WI38 (cell line): ENCODE measurements at regions not wholly inside any gene's neighbourhood (a gene's known extent, or its start where the extent isn't known, plus 50 kb on each side); places are given as distances from the start of the nearest gene placed in this dataset.
"Not testable (repeated sequence)": the region's sequence is repeated elsewhere in the genome, so short reads cannot be mapped to it uniquely, and the experiment has no call there.

Experiments
- H3K4me3 ChIP-seq: 2 replicates; pipeline ENCODE4 v1.5.1; 2011; ENCODE audit warnings: low read depth, mild to moderate bottlenecking, control low read depth, low read length
- TF ChIP-seq, protein P1 (sequence below): IDR thresholded peaks from 2 replicates; pipeline ENCODE4 v1.5.1; 2012; ENCODE audit warnings: low read depth, mild to moderate bottlenecking, control low read depth, low read length

GRCh38 chr18:6569813-6570212, 155.1 kb upstream of the L3MBTL4 start:
- TF ChIP-seq, protein P1, sequence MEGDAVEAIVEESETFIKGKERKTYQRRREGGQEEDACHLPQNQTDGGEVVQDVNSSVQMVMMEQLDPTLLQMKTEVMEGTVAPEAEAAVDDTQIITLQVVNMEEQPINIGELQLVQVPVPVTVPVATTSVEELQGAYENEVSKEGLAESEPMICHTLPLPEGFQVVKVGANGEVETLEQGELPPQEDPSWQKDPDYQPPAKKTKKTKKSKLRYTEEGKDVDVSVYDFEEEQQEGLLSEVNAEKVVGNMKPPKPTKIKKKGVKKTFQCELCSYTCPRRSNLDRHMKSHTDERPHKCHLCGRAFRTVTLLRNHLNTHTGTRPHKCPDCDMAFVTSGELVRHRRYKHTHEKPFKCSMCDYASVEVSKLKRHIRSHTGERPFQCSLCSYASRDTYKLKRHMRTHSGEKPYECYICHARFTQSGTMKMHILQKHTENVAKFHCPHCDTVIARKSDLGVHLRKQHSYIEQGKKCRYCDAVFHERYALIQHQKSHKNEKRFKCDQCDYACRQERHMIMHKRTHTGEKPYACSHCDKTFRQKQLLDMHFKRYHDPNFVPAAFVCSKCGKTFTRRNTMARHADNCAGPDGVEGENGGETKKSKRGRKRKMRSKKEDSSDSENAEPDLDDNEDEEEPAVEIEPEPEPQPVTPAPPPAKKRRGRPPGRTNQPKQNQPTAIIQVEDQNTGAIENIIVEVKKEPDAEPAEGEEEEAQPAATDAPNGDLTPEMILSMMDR = no peak
- no peak overlapping the region for H3K4me3 ChIP-seq

- TF ChIP-seq, protein P1 = no peak
- H3K4me3 ChIP-seq = no peak overlapping the region
Observed at GRCh38 chr18:6570581-6571238, 156.0 kb upstream of the L3MBTL4 start.

- TF ChIP-seq, protein P1 = no peak
- H3K4me3 ChIP-seq = no peak overlapping the region
Observed at GRCh38 chr18:6571239-6571602, 156.5 kb upstream of the L3MBTL4 start.

GRCh38 chr18:6572192-6572591, 157.3 kb upstream of the ARHGAP28 start:
- not testable (repeated sequence) for H3K4me3 ChIP-seq

- TF ChIP-seq, protein P1 = no peak
- H3K4me3 ChIP-seq = no peak overlapping the region
Observed at GRCh38 chr18:6574631-6575030, 154.9 kb upstream of the ARHGAP28 start.

GRCh38 chr18:6575908-6576307, 153.6 kb upstream of the ARHGAP28 start:
- H3K4me3 ChIP-seq = no peak overlapping the region
- TF ChIP-seq, protein P1 = no peak

- TF ChIP-seq, protein P1 = no peak
- H3K4me3 ChIP-seq = no peak overlapping the region
Observed at GRCh38 chr18:6576718-6577375, 152.7 kb upstream of the ARHGAP28 start.

DNA sequence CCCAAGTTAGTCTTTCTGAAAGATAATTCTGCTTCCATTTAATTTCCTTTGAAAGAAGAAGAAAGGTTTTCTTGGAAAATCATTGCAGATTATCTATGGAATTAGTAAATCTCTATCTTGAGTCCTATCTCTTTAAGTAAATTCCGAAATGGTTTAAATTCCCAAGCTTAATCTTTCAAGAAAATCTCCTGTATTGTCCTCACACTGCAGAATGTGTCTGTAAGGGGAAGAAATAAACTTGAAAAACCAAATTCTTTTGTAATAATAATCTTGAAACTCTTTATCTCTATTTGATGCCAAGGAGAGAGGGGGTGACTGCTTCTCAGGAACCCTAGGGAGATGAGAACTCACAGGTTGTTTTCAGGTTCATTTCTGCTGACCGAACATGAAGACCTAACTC, 150.8 kb upstream of the ARHGAP28 start:
- TF ChIP-seq, protein P1 = no peak
- no peak overlapping the region for H3K4me3 ChIP-seq
